HEK293 (cell line): ENCODE measurements at regions not wholly inside any gene's neighbourhood (a gene's known extent, or its start where the extent isn't known, plus 50 kb on each side); places are given as distances from the start of the nearest gene placed in this dataset.

Experiments used
- BCL11A ChIP-seq: fragments of 450-650 bp; formaldehyde crosslinking; IDR thresholded peaks from 2 replicates; pipeline ENCODE4 v1.5.1; 2016; ENCODE audit warnings: low read depth, missing biosample characterization, missing genetic modification characterization
- CTCF ChIP-seq: fragments of 450-650 bp; formaldehyde crosslinking; IDR thresholded peaks from 2 replicates; pipeline ENCODE4 v1.5.1; 2016; ENCODE audit warnings: missing biosample characterization, missing genetic modification characterization
- HOXA7 ChIP-seq: sonication (generic); formaldehyde crosslinking; IDR thresholded peaks from 2 replicates; pipeline ENCODE4 v1.8.1; 2022; ENCODE audit warnings: missing genetic modification reagents, borderline replicate concordance
- MYNN ChIP-seq: fragments of 450-650 bp; formaldehyde crosslinking; IDR thresholded peaks from 2 replicates; pipeline ENCODE4 v1.5.1; 2016; ENCODE audit warnings: missing biosample characterization, missing genetic modification characterization, borderline replicate concordance
- MZF1 ChIP-seq: fragments of 450-650 bp; formaldehyde crosslinking; IDR thresholded peaks from 2 replicates; pipeline ENCODE4 v1.5.1; 2017; ENCODE audit warnings: missing biosample characterization, missing genetic modification characterization, borderline replicate concordance
- PRDM10 ChIP-seq: fragments of 450-650 bp; formaldehyde crosslinking; IDR thresholded peaks from 2 replicates; pipeline ENCODE4 v1.5.1; 2016; ENCODE audit warnings: missing biosample characterization, missing genetic modification characterization
- YY1 ChIP-seq: fragments of 450-650 bp; formaldehyde crosslinking; IDR thresholded peaks from 2 replicates; pipeline ENCODE4 v1.5.1; 2018; ENCODE audit warnings: missing biosample characterization, missing genetic modification characterization
- ZNF239 ChIP-seq: fragments of 450-650 bp; formaldehyde crosslinking; IDR thresholded peaks from 2 replicates; pipeline ENCODE4 v1.5.1; 2016; ENCODE audit warnings: missing biosample characterization, missing genetic modification characterization
- ZNF280D ChIP-seq: fragments of 450-650 bp; formaldehyde crosslinking; IDR thresholded peaks from 2 replicates; pipeline ENCODE4 v1.5.1; 2016; ENCODE audit warnings: missing biosample characterization, missing genetic modification characterization
- ZNF335 ChIP-seq: fragments of 450-650 bp; formaldehyde crosslinking; conservative IDR thresholded peaks from 2 replicates; pipeline ENCODE4 v1.5.1; 2016; ENCODE audit warnings: missing biosample characterization, missing genetic modification characterization
- ZNF670 ChIP-seq: fragments of 450-650 bp; formaldehyde crosslinking; IDR thresholded peaks from 2 replicates; pipeline ENCODE4 v1.5.1; 2016; ENCODE audit warnings: missing biosample characterization, missing genetic modification characterization, low read depth
- ZNF791 ChIP-seq: fragments of 450-650 bp; formaldehyde crosslinking; IDR thresholded peaks from 2 replicates; pipeline ENCODE4 v1.5.1; 2016; ENCODE audit warnings: missing biosample characterization, missing genetic modification characterization

- TF ChIP-seq HOXA7 (no peak), ZNF239 (tag by site-specific recombination) (no peak), ZNF791 (tag by site-specific recombination) (no peak), CTCF (tag by site-specific recombination) (no peak), YY1 (tag by site-specific recombination) (no peak), ZNF280D (no peak), MYNN (tag by site-specific recombination) (no peak), PRDM10 (tag by site-specific recombination) (no peak), ZNF335 (tag by site-specific recombination) (no peak), ZNF670 (no peak), BCL11A (tag by site-specific recombination) (no peak), MZF1 (no peak)
Observed at GRCh38 chr2:133974353-133974752, 279.5 kb upstream of the MGAT5 start.
